T47D (cell line): ENCODE measurements at regions not wholly inside any gene's neighbourhood (a gene's known extent, or its start where the extent isn't known, plus 50 kb on each side); places are given as distances from the start of the nearest gene placed in this dataset.
"Not testable (repeated sequence)": the region's sequence is repeated elsewhere in the genome, so short reads cannot be mapped to it uniquely, and the experiment has no call there.

Experiments used
- DNase-seq, 2 experiments: peaks; one replicate each; pipeline versions ENCODE4 v3.0.0 to v3.0.0-alpha.2; 2011 to 2012; ENCODE audit warnings: low read depth in 1 of 2, low spot score in 1 of 2
- JUND ChIP-seq: IDR thresholded peaks from 2 replicates; pipeline ENCODE4 v1.6.1; 2012; ENCODE audit warnings: low read depth
- in situ Hi-C: cut with HindIII; loops from 2 replicates; pipeline ENCODE4 v1.10.0; 2016; ENCODE audit warnings: low sequenced_read_pairs, low pct_unique_long_range_greater_than_20kb

GRCh38 chr13:27327633-27328032, 57.0 kb downstream of the RASL11A start:
- no peak for TF ChIP-seq JUND
- in situ Hi-C loops, result no loop called here
- no peak for DNase-seq

- in situ Hi-C loops, result no loop called here
- no peak for DNase-seq
- TF ChIP-seq JUND, result no peak
These were observed 58.6 kb downstream of the RASL11A start for GRCh38 chr13:27329210-27329609.

GRCh38 chr13:27334774-27335435, 64.3 kb downstream of the RASL11A start:
- DNase-seq, result no peak
- in situ Hi-C loops, result no loop called here
- no peak for TF ChIP-seq JUND

GRCh38 chr13:27336014-27336673, 65.5 kb downstream of the RASL11A start:
- DNase-seq, result no peak
- in situ Hi-C loops, result no loop called here
- TF ChIP-seq JUND, result no peak

GRCh38 chr13:27338207-27338606, 67.6 kb downstream of the RASL11A start:
- no peak for DNase-seq
- TF ChIP-seq JUND, result no peak
- in situ Hi-C loops, result no loop called here

- in situ Hi-C loops, result no loop called here
- TF ChIP-seq JUND, result no peak
- no peak for DNase-seq
These were observed 68.2 kb downstream of the RASL11A start for GRCh38 chr13:27338816-27339215.

GRCh38 chr13:27339299-27339698, 68.7 kb downstream of the RASL11A start:
- no peak for TF ChIP-seq JUND
- in situ Hi-C loops, result no loop called here
- DNase-seq, result peak; percentile 18 to 68

GRCh38 chr13:27341616-27342015, 71.0 kb downstream of the RASL11A start:
- in situ Hi-C loops, result no loop called here
- no peak for TF ChIP-seq JUND
- peak in 1 of 2 experiments; percentile 60 for DNase-seq

- DNase-seq, result no peak
- no peak for TF ChIP-seq JUND
- in situ Hi-C loops, result no loop called here
These were observed 76.7 kb downstream of the RASL11A start for GRCh38 chr13:27347211-27347772.

- TF ChIP-seq JUND, result no peak
- in situ Hi-C loops, result no loop called here
These were observed 76.0 kb upstream of the GTF3A start for GRCh38 chr13:27348461-27348860.

GRCh38 chr13:27349458-27349857, 75.0 kb upstream of the GTF3A start:
- no peak for TF ChIP-seq JUND
- DNase-seq, result no peak
- in situ Hi-C loops, result no loop called here

More at GRCh38 chr13:27348461-27348860, 76.0 kb upstream of the GTF3A start:
- no peak for DNase-seq

GRCh38 chr13:27350825-27351224, 73.6 kb upstream of the GTF3A start:
- in situ Hi-C loops, DNase-seq: not testable (repeated sequence)

- in situ Hi-C loops, result no loop called here
- DNase-seq, result no peak
- no peak for TF ChIP-seq JUND
These were observed 71.7 kb upstream of the GTF3A start for GRCh38 chr13:27352698-27353097.
